OCI-LY1 (cell line): ENCODE measurements at regions not wholly inside any gene's neighbourhood (a gene's known extent, or its start where the extent isn't known, plus 50 kb on each side); places are given as distances from the start of the nearest gene placed in this dataset.

Experiments
- EZH2 ChIP-seq: fragments of 200-600 bp; sonication (generic), shearing (Covaris generic); IDR thresholded peaks from 2 replicates; pipeline ENCODE4 v1.8.0; 2017; ENCODE audit warnings: borderline replicate concordance, mixed run types, mild to moderate bottlenecking, antibody characterized with exemption, low read length, moderate library complexity, mixed read lengths
- TF ChIP-seq, protein P1 (sequence below): fragments of 200-600 bp; sonication (generic), shearing (Covaris generic); IDR thresholded peaks from 2 replicates; pipeline ENCODE4 v1.5.1; 2017; ENCODE audit warnings: mild to moderate bottlenecking, antibody characterized with exemption, low read length, moderate library complexity, mixed read lengths

GRCh38 chr14:105876158-105876557, 349.8 kb downstream of the TMEM121 start:
- TF ChIP-seq, protein P1, sequence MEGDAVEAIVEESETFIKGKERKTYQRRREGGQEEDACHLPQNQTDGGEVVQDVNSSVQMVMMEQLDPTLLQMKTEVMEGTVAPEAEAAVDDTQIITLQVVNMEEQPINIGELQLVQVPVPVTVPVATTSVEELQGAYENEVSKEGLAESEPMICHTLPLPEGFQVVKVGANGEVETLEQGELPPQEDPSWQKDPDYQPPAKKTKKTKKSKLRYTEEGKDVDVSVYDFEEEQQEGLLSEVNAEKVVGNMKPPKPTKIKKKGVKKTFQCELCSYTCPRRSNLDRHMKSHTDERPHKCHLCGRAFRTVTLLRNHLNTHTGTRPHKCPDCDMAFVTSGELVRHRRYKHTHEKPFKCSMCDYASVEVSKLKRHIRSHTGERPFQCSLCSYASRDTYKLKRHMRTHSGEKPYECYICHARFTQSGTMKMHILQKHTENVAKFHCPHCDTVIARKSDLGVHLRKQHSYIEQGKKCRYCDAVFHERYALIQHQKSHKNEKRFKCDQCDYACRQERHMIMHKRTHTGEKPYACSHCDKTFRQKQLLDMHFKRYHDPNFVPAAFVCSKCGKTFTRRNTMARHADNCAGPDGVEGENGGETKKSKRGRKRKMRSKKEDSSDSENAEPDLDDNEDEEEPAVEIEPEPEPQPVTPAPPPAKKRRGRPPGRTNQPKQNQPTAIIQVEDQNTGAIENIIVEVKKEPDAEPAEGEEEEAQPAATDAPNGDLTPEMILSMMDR = no peak
- TF ChIP-seq EZH2 = no peak
